ENCODE measurements at regions not wholly inside any gene's neighbourhood (a gene's known extent, or its start where the extent isn't known, plus 50 kb on each side); places are given as distances from the start of the nearest gene placed in this dataset.

DNA sequence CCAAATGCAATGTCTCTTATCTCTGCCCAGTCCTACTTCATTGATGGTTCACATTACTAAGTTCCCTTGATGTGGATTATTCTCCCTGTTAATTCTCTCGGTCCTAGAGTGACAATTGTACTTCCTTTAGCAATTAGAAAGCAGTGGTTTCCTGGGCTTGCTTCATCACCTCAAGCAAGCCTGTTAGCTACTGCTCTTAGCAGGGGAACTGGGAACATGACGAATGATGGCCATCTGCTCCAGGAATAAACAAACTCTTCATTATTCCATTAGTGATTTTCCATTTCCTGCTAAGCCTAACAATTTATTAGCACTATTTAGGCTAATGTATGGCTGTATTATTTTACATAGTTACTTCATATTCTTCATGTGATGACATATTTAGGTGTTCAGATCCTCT lies 331.8 kb downstream of the MTX2 start:
- DNase-seq (ENCODE audit: low spot score), result no peak

DNA sequence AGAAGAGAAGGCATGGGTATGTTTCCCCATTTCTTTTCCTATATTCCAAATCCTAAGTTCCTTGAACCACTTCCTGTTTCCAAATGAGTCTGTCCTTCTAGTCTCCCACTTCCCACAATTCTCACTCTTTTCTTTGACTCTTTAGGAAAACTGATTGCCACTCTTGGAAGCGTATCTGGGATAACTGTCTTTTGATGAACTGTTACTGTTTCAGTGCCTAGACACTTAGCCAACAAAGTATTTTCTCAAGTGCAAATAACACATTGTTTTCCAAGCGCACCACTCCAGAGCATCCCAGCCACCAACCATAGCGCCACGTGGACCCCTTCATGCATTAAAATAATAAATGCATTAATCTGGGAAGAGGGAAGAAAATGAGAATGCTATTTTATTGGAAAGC lies 342.8 kb downstream of the MTX2 start:
- DNase-seq (ENCODE audit: low spot score), result no peak

- no peak for DNase-seq (ENCODE audit: low spot score)
Measured at GRCh38 chr2:176612736-176613135, 343.5 kb downstream of the MTX2 start.

DNA sequence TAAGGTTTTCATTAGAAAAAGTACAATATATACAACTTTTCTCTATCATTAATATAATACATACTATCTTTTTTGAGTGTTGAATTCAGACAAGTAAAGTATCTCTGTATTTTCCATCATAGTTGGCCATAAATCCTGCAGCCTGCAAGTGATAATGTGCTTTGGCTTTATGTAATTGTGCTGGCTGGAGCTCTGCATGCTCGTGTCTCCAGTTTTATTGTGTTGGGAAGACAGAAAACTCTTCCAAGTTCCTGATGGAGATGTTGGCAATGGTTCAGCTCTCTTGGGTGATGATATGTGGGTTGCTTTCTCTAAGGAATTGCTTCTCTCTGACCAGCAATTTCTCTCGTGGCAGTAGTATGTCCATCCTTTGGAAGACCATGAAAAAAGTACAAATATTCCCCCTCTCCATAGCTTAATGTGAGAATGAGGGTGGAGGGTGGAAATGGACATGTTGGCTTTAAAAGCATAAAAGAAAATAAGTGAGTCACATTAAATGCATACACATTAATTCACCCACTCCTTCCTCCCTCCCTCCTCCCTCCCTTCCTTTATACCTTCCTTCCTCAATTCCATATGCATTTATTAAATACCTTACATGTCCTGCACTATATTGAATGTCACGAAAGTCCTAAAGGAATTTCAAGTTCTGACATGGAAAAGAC lies 344.2 kb downstream of the MTX2 start:
- DNase-seq (ENCODE audit: low spot score), result no peak

DNA sequence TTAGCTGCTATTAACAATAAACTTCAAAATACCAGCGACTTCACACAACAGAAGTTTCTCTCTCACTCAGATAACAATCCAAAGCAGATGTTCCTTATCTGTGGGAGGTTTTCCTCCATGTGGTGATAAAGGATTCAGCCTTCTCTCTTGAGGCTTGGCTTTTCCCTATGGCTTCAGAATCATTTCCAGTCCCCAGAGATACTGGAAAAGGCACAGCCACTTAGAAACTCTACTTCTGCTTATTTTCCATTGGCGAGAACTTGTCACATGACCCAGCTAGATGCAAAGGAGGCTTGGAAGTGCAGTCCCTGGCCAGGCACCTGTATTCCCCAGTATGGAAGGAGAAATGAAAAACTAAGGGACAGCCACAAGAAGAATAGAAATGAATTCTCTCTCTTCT lies 344.8 kb downstream of the MTX2 start:
- no peak for DNase-seq (ENCODE audit: low spot score)

- DNase-seq (ENCODE audit: low spot score), result no peak
Measured at GRCh38 chr2:176614930-176615329, 345.7 kb downstream of the MTX2 start.

- no peak for DNase-seq (ENCODE audit: low spot score)
Measured at GRCh38 chr2:176619504-176619903, 350.3 kb downstream of the MTX2 start.

DNA sequence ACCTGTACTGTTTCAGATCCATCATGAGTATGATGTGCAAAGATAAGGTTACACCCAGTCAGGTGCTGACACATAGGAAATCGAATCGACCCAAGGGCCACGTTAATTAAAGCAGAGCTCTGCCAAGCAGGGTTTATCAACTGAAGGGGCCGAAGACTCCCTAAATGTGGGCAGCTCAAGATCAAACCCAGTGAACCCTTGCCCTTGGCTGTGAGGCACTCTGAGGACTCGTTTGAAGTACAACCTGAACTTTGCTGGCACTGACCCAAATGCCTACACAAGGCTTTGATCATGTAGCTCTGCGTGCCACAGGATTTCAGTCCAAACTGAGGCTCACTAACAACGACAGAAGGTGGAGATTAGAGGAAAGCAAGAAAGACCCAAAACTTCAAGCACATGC lies 352.1 kb downstream of the MTX2 start:
- DNase-seq (ENCODE audit: low spot score), result no peak

DNA sequence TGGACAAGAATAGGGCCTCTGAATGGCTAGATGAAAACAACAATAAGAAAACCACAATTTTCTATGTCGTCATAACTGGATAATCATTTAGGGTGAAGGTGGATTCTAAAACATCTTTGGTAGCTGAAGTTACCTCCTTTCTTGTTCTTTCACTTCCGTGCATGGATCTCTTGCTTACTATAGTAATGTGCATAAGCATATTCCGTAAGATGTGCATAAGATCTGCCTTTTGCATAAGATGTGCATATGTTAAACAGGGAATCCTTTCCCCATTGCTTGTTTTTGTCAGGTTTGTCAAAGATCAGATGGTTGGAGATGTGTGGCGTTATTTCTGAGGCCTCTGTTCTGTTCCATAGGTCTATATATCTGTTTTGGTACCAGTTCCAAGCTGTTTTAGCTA lies 353.6 kb downstream of the MTX2 start:
- no peak for DNase-seq (ENCODE audit: low spot score)

DNA sequence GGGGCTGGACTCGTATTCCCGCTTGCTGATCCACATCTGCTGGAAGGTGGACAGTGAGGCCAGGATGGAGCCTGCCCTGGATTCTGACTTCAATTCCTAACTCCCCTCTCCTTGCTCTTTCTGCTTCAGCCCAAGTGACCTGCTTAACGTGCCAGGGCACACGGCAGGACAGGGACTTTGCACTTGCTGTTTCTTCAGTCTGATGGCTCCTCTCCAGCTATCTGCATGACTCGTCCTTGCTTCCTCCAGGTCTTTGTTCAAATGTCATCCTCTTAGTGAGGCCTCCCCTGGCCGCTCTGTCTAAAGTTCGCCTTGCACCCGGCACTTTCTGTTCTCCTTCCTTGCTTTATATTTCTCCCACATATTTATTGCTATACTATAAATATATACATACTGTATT lies 357.6 kb downstream of the MTX2 start:
- no peak for DNase-seq (ENCODE audit: low spot score)

DNA sequence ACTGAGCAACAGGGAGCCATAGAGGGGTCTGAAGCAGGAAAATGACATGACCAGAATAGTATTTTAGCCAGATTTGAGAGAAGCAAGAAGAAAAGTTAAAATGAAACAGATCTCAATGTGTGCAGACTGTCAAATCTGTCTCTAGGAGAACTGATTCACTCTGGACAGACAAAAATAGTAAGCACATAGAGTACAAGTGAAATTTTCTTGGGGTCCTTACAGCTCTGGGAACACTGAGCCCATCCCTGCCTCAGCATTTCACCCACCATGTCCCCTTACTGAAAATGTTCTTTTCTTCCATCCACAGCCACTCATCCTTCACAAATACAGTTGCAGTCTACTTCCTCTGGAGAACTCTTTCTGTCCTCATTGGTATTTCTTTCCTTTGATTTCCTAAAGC lies 359.2 kb downstream of the MTX2 start:
- no peak for DNase-seq (ENCODE audit: low spot score)

DNA sequence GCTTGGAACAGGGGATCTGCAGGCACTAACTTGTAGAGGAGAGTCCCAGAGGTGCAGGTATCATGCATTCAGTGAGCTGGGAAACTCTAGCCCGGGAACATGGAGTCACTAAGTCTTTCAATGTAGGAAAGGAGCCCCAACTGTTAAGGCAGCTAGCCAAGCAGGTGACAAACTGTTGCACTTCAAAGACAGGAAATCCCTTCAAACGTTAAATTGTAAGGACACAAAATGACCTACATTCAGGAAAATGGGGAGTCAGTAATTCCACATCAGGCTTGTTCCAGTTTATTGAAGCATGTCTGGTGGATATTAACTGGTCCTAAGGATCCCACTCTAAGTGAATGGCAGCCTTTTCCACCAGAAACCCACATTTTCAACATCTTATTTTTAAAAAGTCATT lies 364.5 kb downstream of the MTX2 start:
- DNase-seq (ENCODE audit: low spot score), result no peak

GRCh38 chr2:176636401-176636800 lies 367.2 kb downstream of the MTX2 start:
- DNase-seq (ENCODE audit: low spot score), result no peak

- DNase-seq (ENCODE audit: low spot score), result no peak
Measured at GRCh38 chr2:176637142-176637485, 367.9 kb downstream of the MTX2 start.

- no peak for DNase-seq (ENCODE audit: low spot score)
Measured at GRCh38 chr2:176637486-176638166, 368.4 kb downstream of the MTX2 start.

- DNase-seq (ENCODE audit: low spot score), result peak; percentile 44
Measured at GRCh38 chr2:176638167-176639015, 369.1 kb downstream of the MTX2 start.

DNA sequence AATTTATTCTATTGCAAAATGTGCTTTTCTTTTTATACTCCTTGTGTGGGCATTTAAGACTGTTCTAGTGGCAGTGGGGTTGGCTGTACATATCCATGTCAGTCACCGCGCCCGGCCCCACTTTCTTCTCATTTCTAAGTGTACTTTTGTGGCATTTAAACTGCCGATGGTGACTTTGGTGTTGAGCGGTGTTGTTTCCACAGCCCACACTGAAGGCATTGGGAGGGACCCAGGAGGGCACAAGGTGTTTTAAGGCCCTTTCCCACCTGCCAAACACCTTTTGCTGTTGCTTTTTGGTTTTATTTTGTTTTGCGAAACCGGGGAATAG lies 369.7 kb downstream of the MTX2 start:
- no peak for DNase-seq (ENCODE audit: low spot score)

GRCh38 chr2:176639671-176640070 lies 370.4 kb downstream of the MTX2 start:
- no peak for DNase-seq (ENCODE audit: low spot score)

DNA sequence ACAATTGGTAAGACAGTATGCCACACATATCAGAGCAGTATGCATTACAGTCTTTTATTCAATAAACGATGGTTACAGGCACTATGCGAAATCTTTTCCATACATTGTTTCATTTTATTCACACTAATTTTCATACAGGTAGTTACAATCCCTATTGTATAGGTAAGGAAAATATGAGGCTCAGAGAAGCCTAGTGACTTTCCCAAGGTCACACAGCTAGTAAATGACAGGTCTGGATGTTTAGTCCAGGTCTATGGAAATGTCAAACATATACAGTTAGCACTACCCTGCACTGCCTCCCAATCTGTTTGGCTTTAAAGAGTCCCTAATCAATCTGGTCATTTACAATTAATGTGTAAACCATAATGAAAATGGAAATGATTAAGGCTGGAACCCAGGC lies 372.2 kb downstream of the MTX2 start:
- no peak for DNase-seq (ENCODE audit: low spot score)

- DNase-seq (ENCODE audit: low spot score), result no peak
Measured at GRCh38 chr2:176642074-176642473, 372.8 kb downstream of the MTX2 start.

DNA sequence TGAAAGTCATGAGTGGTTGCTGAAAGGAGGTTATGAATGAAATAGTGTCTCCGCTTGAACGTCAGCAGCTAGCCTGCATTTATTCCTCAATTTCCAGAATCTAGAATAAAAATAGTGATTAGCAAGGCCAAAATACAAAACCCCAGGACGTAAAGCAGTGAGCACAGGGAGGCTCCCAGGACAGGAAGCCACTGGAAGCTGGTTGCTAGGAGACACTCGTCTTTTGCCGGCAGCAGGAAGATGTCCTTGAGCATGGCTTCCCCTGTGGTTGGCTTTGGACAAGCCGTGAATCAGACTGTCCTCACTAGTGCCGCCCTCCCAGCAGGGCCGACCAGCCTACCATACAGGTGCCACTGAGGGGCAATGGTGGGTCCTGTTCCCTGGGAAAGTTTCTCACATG lies 374.4 kb downstream of the MTX2 start:
- no peak for DNase-seq (ENCODE audit: low spot score)

- DNase-seq (ENCODE audit: low spot score), result no peak
Measured at GRCh38 chr2:176645494-176645893, 376.3 kb downstream of the MTX2 start.

DNA sequence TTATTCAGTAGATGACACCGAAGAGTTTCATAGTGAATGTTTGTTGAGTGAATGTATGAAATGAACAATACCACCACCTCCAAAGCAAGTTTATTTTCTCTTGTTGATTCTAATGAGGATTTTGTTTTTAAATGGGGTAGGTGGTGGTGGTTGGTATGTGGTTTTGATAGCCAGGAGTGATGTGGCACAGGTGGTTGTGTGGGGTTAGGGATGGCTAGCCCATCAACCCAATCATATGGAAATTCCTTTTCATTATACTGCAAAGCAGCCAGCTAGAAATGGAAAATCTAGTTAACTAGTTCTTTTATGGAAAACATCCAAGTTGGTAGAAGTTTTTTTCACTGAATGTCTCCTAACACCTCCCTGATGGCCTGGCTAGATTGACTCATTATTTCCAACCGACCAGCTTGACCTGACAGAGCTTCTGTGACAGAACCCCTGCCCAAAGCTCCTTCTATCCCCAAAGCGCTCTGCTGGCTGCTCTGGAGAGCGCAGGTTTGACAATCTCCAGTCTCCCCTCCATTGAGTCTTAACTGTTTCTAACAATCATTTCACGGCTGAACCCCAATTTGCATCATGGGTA lies 376.9 kb downstream of the MTX2 start:
- DNase-seq (ENCODE audit: low spot score), result no peak
